Upper lobe of right lung (tissue), 1 donor: ENCODE measurements at regions not wholly inside any gene's neighbourhood (a gene's known extent, or its start where the extent isn't known, plus 50 kb on each side); places are given as distances from the start of the nearest gene placed in this dataset.

ENCODE experiments used
- ATAC-seq: fragments of 200-7000 bp; cut with Tn5 transposase; one replicate; pipeline ENCODE4 v1.9.1; 2020; ENCODE audit warnings: mild to moderate bottlenecking, moderate library complexity
- DNase-seq: peaks from one replicate; pipeline ENCODE4 v3.0.0-alpha.2; 2020
- H3K27ac ChIP-seq: fragments of 200-600 bp; one replicate; pipeline ENCODE4 v1.8.0; 2022
- H3K27me3 ChIP-seq: fragments of 200-600 bp; one replicate; pipeline ENCODE4 v1.8.0; 2022; ENCODE audit warnings: mild to moderate bottlenecking
- H3K36me3 ChIP-seq: fragments of 200-600 bp; one replicate; pipeline ENCODE4 v1.8.0; 2022
- H3K4me1 ChIP-seq: fragments of 200-600 bp; one replicate; pipeline ENCODE4 v1.8.0; 2022
- H3K4me3 ChIP-seq: fragments of 200-600 bp; one replicate; pipeline ENCODE4 v1.8.0; 2022; ENCODE audit warnings: mild to moderate bottlenecking
- H3K9me3 ChIP-seq: fragments of 200-600 bp; one replicate; pipeline ENCODE4 v1.8.0; 2022
- CTCF ChIP-seq: fragments of 200-600 bp; IDR thresholded peaks from one replicate; pipeline ENCODE4 v1.8.0; 2022; ENCODE audit warnings: antibody characterized with exemption
- intact Hi-C: fragments of 100-400 bp; cut with DNase I; formaldehyde crosslinking; loops from one replicate; pipeline ENCODE4 v1.11.0; 2022
- donor health status: DM: no; HTN: yes; CAD: no; lungs with severe emphysema.

- DNase-seq (no peak), ATAC-seq (no peak)
- Histone ChIP-seq H3K9me3 (no peaks in the 10 kb centered on the region), H3K27me3 (no peaks in the 10 kb centered on the region), H3K4me3 (no peak overlapping the region), H3K27ac (no peak overlapping the region), H3K36me3 (no peaks in the 10 kb centered on the region), H3K4me1 (no peaks in the 10 kb centered on the region)
- intact Hi-C loops: no loop called here
- TF ChIP-seq CTCF: no peak
Observed at GRCh38 chrY:8058613-8059012, 1147.1 kb upstream of the AMELY start.

- Histone ChIP-seq H3K4me3 (no peak overlapping the region), H3K27ac (no peak overlapping the region), H3K4me1 (no peaks in the 10 kb centered on the region), H3K27me3 (no peaks in the 10 kb centered on the region), H3K9me3 (no peaks in the 10 kb centered on the region), H3K36me3 (no peaks in the 10 kb centered on the region)
- DNase-seq (no peak), ATAC-seq (no peak)
- intact Hi-C loops: no loop called here
- TF ChIP-seq CTCF: no peak
Observed at GRCh38 chrY:8051340-8051739, 1139.8 kb upstream of the AMELY start.

GRCh38 chrY:8041238-8041637 is 1129.7 kb upstream of the AMELY start:
- Histone ChIP-seq H3K9me3 (no peaks in the 10 kb centered on the region), H3K27me3 (no peaks in the 10 kb centered on the region), H3K4me3 (no peak overlapping the region), H3K36me3 (no peaks in the 10 kb centered on the region), H3K27ac (no peak overlapping the region), H3K4me1 (no peaks in the 10 kb centered on the region)
- no peak for TF ChIP-seq CTCF
- intact Hi-C loops: no loop called here
- ATAC-seq (no peak), DNase-seq (no peak)

GRCh38 chrY:8036563-8036962 is 1125.0 kb upstream of the AMELY start:
- no peak overlapping the region for H3K27ac ChIP-seq
- DNase-seq: no peak
- no peak for ATAC-seq
- H3K36me3 ChIP-seq: no peaks in the 10 kb centered on the region
- no peaks in the 10 kb centered on the region for H3K9me3 ChIP-seq
- intact Hi-C loops: no loop called here
- no peaks in the 10 kb centered on the region for H3K4me1 ChIP-seq
- H3K4me3 ChIP-seq: no peak overlapping the region
- H3K27me3 ChIP-seq: no peaks in the 10 kb centered on the region
- TF ChIP-seq CTCF: no peak

- Histone ChIP-seq H3K4me3 (no peak overlapping the region), H3K4me1 (no peaks in the 10 kb centered on the region), H3K36me3 (no peaks in the 10 kb centered on the region), H3K9me3 (no peaks in the 10 kb centered on the region), H3K27ac (no peak overlapping the region), H3K27me3 (no peaks in the 10 kb centered on the region)
- DNase-seq (no peak), ATAC-seq (no peak)
- TF ChIP-seq CTCF: no peak
- intact Hi-C loops: no loop called here
Observed at GRCh38 chrY:8035653-8036052, 1124.1 kb upstream of the AMELY start.

GRCh38 chrY:8034673-8035072 is 1123.1 kb upstream of the AMELY start:
- intact Hi-C loops: no loop called here
- no peaks in the 10 kb centered on the region for H3K36me3 ChIP-seq
- no peak for TF ChIP-seq CTCF

More at GRCh38 chrY:8034673-8035072, 1123.1 kb upstream of the AMELY start:
- Histone ChIP-seq H3K27me3 (no peaks in the 10 kb centered on the region), H3K4me3 (no peak overlapping the region), H3K9me3 (no peaks in the 10 kb centered on the region), H3K4me1 (no peaks in the 10 kb centered on the region), H3K27ac (no peak overlapping the region)
- ATAC-seq: no peak
- no peak for DNase-seq
